ENCODE measurements at regions not wholly inside any gene's neighbourhood (a gene's known extent, or its start where the extent isn't known, plus 50 kb on each side); places are given as distances from the start of the nearest gene placed in this dataset.

- DNase-seq (ENCODE audit: low read depth in 1 of 2, low spot score in 1 of 2) = no peak
- Histone ChIP-seq H3K4me3 (replicated peaks; ENCODE audit: insufficient read depth, low read length) (no peak overlapping the region), H3K27me3 (ENCODE audit: insufficient read depth, poor library complexity, severe bottlenecking) (no peaks in the 10 kb centered on the region), H3K27ac (replicated peaks) (no peak overlapping the region)
- TF ChIP-seq POLR2AphosphoS5 (IDR thresholded peaks at IDR 0.05; ENCODE audit: low read depth) (no peak), SPI1 (IDR thresholded peaks at IDR 0.05; ENCODE audit: borderline replicate concordance, low read depth) (no peak), CTCF (IDR thresholded peaks at IDR 0.05; ENCODE audit: insufficient read depth, low read length) (no peak), REST (IDR thresholded peaks at IDR 0.05; ENCODE audit: insufficient replicate concordance, low read depth) (no peak), GABPA (IDR thresholded peaks at IDR 0.05; ENCODE audit: low read depth) (no peak)
Measured at GRCh38 chr5:141790630-141791029, 87.6 kb downstream of the PCDH1 start.

GRCh38 chr5:141789330-141789729 is 88.9 kb downstream of the PCDH1 start:
- H3K27ac ChIP-seq (replicated peaks) = no peak overlapping the region
- H3K4me3 ChIP-seq (replicated peaks; ENCODE audit: insufficient read depth, low read length) = no peak overlapping the region
- no peak for TF ChIP-seq REST (IDR thresholded peaks at IDR 0.05; ENCODE audit: insufficient replicate concordance, low read depth)
- no peak for TF ChIP-seq CTCF (IDR thresholded peaks at IDR 0.05; ENCODE audit: insufficient read depth, low read length)
- no peak for TF ChIP-seq GABPA (IDR thresholded peaks at IDR 0.05; ENCODE audit: low read depth)
- no peak for TF ChIP-seq POLR2AphosphoS5 (IDR thresholded peaks at IDR 0.05; ENCODE audit: low read depth)
- no peak for TF ChIP-seq SPI1 (IDR thresholded peaks at IDR 0.05; ENCODE audit: borderline replicate concordance, low read depth)
- no peak for DNase-seq (ENCODE audit: low read depth in 1 of 2, low spot score in 1 of 2)
- H3K27me3 ChIP-seq (ENCODE audit: insufficient read depth, poor library complexity, severe bottlenecking) = no peaks in the 10 kb centered on the region

- Histone ChIP-seq H3K27me3 (ENCODE audit: insufficient read depth, poor library complexity, severe bottlenecking) (no peaks in the 10 kb centered on the region), H3K27ac (replicated peaks) (no peak overlapping the region), H3K4me3 (replicated peaks; ENCODE audit: insufficient read depth, low read length) (no peak overlapping the region)
- TF ChIP-seq GABPA (IDR thresholded peaks at IDR 0.05; ENCODE audit: low read depth) = no peak
- no peak for TF ChIP-seq SPI1 (IDR thresholded peaks at IDR 0.05; ENCODE audit: borderline replicate concordance, low read depth)
- TF ChIP-seq POLR2AphosphoS5 (IDR thresholded peaks at IDR 0.05; ENCODE audit: low read depth) = no peak
- TF ChIP-seq CTCF (IDR thresholded peaks at IDR 0.05; ENCODE audit: insufficient read depth, low read length) = no peak
- TF ChIP-seq REST (IDR thresholded peaks at IDR 0.05; ENCODE audit: insufficient replicate concordance, low read depth) = no peak
- no peak for DNase-seq (ENCODE audit: low read depth in 1 of 2, low spot score in 1 of 2)
Measured at GRCh38 chr5:141788296-141788970, 89.8 kb downstream of the PCDH1 start.
